Right renal cortex interstitium (tissue), 3 donors: ENCODE measurements at regions not wholly inside any gene's neighbourhood (a gene's known extent, or its start where the extent isn't known, plus 50 kb on each side); places are given as distances from the start of the nearest gene placed in this dataset.

Source experiments
- DNase-seq, 3 donors: peaks; one replicate each; pipeline ENCODE4 v3.0.0-alpha.2; 2013; ENCODE audit warnings: low read depth in 3 of 3, low spot score in 2 of 3

DNA sequence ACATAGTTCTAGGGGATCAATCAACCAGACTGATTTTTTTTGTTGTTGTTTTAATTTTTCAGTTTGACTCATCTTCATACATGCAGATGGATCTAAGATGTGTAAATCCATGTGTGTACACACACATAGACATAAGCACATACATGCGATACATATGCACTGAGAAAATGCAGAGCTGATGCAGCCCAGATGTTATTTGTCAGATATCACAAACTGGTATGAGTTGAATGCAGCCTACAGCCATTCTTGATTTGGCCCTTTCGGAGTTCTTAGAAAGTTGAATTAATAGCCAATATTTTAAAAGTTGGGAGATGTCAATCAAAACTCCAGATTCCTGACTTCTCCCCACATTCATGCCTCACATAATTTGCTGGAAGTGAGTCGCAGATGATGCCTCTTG lies 180.4 kb downstream of the SPATA18 start:
- no peak for DNase-seq

DNA sequence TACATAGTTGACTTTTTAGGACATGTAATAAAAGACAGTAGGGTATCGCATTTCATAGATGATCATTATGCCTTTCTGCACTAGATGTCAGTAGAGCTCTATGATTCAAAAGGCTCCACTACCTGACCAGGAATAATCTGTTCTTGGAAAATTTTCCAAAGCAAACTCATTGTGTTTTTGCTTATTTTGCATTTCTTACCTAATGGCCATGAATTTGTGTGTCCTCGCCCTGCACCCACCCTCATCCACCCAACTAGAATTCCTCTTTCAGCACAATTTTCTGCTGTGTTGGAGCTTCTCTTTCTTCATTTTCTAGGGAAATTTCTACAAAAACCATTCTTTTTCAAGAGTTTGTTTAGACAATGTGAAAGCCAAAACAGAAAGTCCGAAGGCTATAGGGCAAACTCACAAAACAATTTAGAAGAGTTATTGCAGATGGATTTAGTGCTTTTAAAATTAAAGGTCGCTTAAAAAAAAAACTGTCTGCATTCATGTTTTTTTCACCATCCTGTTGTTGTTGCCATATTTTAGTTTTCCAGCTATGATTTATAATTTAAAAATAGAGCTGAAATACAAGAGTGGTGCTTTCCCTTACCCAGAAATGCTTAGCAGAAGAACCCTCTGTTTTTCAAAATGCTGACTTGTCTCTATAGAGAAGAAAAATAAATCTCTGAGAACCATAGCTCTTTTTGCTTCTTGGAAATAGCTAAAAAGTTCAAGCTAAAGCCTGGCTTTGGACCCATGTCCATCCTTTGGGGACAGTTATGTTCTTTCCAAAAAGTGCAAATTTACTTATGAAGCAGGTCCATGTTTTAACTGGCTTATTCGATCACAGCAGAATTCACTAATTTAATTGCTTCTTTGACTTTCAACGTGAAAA lies 183.7 kb downstream of the SPATA18 start:
- DNase-seq: peak; percentile 52 to 71 (median 61)

DNA sequence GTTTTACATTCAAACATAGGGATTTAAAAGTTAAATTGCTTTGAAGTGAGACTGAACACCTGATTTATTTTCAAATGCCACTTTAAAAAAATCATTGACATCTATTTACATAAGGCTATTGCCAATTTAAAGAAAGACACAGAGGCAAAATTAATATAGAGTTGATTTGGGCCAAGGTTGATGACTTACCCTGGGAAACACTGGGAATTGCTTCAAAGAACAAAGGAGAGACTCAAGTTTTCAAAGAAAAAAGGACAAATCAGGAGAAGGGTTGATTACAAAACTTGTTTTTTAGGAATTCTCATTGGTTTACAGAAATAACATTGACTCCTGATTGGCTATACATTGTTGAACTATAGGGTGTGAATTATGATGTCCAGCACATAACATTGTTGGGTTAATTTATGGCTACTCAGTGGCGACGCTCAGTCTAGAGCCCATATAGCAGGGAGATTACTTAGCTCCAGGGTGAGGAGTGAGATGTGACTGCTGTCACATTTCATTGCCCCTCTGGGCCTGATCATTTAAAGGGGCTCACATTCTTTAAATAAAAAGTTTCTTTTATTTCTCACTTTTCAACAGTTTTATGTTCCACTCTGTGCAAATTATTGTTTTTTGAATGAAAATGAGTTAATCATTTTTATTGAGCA lies 184.6 kb downstream of the SPATA18 start:
- DNase-seq: peak; percentile 56 to 60 (median 60)

DNA sequence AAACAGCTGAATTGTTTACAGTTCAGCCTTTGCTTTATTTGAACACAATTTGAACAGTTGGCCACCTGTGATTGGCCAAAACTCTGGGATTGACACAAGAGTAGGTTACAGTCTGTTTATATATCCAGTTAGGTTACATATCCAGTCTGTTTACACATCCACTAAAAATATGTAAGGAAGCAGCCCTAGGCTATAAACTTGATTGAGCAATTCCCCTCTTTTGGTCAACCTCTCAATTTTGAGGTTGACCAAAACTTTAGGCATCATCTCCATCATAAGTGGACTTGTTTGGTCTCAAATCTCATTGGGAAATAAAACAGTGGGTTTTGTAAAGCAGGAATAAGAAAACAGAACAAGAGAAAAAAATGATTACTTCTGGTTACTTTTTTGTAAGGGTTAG lies 190.8 kb downstream of the SPATA18 start:
- no peak for DNase-seq

DNA sequence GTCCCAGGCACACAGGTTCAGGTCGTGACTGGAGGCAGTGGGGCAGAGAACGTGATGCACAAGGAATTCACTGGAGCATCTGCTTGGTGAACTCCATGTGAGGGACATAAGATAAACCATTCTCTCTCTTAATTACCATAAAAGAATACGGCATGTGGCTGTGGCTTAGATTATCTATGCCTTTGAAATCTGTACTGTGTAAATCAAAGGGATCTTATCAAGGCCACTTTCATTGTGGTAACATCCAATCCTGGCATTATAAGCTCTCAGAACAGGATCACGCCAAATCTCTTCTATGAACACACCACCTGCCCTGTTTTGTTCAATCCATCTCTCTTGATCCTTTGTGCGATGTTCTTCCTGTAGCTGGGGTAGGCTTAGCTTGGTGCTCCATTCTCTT lies 192.3 kb downstream of the SPATA18 start:
- DNase-seq: no peak

DNA sequence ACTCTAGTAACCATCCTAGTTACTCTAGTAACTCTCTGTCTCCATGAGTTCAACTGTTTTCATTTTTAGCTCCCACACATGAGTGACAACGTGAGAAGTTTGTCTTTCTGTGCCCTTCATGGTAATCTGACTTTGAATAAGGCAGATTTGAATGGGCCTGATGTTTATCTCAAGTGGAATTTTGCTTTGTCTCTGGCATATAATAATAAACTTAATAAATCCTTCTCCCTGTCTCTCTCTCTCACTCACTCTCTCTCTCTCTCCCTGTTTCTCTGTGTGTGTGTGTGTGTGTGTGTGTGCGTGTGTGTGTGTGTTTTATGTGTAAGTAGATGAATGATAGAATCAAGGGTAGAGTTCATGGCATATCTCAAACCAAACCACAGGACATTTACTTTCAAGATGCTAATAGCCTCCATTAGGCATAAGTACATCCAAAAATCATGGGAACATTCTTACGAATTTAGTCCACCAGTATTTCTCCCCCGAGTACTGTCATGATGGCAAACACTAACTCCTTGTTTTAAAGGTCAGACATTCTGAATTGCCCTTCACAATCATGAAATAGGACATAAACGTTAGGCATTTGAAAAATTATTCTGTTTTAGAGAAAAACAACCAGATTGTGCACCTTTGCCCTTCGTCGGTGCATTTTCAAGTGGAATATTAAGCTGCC lies 193.1 kb downstream of the SPATA18 start:
- DNase-seq: no peak

DNA sequence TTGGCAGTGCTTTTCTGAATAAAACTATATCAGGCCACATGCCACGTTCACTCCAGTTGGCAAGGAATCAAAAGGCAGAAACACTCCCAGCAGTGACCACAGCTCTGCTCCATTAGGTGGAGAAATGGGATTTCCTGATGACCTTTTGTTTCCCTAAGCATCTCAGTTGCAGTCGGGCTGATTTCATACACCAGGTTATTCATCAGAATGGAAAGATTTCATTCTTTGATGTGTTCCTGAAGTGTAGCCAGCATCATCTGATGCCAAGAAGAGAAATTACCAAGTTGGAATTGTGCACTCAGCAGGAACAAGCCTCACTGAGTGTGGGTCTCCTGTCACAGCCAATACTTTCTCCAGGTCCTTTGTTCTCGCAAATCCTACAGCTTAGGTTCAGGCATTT lies 193.7 kb downstream of the SPATA18 start:
- no peak for DNase-seq

DNA sequence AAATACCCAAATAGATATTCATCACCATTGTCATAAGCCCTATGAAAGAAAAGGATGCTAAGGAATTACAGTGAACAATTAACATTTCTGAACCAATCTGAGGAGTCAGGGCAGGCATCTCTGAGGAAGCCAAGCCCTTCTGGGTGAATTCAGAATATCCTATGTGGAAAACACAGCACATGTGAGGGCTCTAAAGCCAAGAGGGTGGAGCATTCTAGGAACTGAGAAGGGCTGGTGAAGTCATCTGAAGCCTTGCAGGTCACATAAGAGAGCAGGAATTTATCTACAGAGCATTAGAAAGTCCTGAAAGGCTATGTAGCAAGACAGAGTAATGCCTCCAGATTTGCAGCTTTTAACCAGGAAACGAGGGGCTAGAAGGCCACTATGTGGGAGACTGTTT lies 195.7 kb downstream of the SPATA18 start:
- no peak for DNase-seq

DNA sequence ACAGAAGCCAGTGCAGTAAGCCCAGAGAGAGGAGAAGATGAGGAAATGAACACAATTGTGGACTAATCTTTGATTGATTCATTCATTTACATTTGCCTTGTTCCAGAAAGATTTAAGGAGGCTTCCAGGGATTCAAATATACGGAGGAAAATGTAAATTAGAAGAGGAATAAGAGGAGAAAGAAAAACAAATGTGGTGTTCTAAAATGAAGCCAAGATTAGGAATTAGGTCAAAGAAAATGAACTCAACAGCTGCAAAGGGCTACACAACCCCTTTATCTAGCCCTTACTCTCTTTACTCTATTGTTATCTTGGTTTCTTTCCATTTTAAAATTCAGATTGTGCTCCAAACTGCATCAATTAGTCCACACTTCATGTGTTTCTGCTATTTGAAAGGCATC lies 196.8 kb downstream of the SPATA18 start:
- DNase-seq: no peak

DNA sequence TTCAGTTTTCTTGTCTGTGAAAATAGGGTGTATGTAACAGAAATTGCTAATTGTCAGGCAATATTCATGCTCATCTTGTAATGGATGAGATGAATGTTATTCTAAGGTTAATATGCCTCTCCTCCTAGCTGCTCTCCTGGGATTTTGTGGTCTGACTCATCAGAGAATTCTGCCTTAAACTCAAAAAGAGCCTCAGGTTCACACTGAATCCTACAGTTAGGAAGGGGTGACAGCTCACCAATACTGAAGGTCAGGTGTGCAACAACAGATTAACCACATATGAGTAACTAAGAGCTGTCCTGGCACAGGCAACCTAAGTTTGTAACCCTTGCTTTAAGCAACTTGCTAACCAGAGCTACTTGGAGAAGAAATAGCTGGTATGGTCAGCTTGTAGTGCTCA lies 197.7 kb downstream of the SPATA18 start:
- no peak for DNase-seq

DNA sequence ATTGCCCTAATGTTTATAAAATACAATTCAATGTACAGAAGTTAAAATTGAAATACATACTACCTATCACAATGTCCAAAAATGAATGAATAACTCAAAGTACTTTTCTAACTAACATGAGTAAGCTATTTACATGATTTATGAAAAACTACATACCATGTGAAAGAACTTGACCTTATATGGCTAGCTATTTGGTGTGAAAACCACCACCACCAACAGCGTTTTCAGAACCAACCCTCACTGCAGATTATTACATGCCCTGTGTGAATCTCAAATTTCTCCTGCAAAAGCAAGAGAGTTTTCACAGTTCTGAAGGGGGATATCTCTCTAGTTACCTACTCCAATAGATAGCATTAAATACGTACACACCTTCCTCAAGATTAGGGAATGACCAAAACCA lies 198.5 kb downstream of the SPATA18 start:
- no peak for DNase-seq

DNA sequence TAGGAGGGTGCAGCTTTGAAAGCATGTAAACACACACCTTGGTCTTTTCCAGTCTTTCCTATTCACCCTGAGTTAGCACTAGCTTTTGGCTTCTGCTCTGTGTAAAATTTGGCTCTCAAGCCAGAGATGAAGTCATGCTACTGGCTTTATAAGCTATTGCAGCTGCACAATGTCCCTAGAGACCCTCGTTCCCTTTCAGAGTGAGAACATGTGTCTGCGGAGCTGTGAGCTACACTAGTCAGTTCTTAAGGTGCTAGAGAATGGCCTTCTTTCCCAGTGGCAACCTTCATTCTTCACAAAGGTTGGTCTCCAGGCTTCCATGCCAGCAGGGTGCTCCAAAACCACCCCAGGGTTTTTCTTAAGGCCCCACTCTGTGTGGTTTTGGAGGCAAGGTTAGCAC lies 199.1 kb downstream of the SPATA18 start:
- peak in 1 of 3 donors; percentile 45 for DNase-seq

DNA sequence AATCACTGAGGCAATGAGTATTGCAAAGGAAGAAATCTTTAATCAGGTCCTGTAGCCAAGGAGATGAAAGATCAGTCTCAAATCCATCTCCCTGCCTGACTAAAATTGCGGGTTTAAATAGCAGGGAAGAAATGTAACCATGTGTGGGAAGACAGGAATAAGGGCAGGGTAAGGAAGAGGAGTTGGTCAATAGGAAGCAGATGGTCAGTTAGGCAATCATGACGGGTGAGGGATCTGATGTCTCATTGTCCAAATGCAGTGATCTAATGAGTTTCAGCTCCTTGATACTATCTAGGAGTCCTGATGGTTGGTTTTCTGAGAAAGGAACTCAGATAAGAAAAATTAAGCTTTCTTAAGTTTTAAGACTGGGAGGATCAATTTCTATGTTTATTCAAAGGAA lies 200.8 kb downstream of the SPATA18 start:
- no peak for DNase-seq

DNA sequence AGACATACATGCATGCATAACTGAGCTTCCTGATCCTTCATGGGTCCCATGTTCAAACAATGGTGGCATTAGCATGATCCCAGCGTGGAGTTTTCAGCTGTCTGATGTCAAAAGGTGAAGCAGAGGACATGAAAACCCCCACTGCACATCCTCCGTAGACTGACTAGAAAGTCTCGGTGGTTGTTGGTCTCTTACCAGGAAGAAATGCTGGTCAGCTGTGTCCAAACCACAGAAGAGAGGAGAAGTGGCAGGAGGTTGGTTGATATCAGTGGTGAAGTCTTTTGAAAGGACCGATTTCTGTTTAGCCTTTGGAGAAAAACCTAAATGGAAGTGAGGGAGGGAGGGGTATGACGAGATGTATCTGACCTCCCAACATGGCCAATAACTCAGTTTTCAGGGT lies 201.9 kb downstream of the SPATA18 start:
- no peak for DNase-seq

DNA sequence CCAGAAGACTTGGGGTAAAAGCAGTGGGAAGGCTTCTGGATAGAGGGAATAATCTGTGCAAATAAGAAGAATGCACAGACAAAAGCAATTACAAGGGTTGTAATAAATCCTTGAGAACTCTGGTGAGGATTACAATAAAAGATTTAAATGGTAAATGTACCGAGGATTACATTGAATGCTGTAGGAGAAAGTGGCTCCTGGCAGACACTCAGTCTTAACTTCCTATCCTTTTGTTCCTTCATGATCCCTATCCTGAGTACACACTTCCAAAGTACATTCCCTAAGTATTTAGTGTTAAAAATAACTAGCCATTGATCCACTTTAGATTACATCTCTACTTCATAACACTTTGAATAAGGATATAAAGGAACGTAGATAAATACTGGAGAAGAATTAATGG lies 205.4 kb downstream of the SPATA18 start:
- no peak for DNase-seq

DNA sequence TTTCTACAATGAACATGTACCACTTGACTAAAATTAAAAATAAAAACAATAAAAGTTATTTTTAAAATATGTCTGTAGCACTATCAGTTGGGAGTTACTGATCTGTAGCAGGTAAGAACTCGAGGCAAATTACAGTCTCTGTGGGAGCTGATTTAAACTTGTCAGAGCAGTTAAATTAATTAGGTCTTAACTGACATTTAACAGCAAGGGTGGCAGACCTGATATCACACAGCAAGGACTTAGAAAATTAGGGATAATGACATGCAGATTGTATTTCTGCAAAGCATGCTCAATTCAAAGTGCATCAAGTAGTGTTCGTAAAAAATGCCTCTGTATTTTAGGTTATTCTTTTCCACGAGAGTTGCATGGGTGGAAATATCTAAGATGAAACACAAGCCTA lies 208.9 kb downstream of the SPATA18 start:
- DNase-seq: no peak

DNA sequence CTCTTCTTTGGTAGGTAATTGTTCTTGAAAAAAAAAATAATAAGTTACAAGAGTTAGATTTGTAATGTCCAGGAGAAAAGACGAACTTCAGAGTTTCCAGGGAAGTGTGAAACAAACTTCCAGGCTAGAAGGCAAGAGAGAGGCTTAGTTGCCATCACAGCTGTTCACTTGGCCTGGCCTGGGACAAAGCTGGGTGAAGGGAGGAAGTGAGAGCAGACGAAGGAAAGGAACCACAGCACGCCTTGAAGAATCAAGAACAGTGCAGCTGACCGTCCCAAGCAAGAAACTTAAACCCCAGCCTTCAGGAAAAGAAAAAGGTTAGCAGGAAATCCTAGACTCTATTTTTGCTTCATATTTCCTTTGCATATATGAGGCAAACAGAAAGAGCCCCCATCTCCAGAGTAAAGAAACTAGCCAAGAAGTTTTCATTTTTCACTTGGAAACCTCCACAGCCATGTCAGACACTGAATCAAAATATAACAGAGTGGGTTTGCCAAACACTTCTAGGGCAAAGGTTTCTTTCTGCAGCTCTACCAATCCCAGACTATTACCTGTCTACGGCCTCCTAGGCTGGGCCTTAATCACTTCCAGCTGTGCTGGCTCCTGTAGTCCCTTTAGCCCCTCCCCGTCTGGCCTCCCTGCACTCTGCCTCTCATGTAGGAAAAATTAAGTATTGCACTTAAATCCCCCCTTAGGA lies 209.6 kb downstream of the SPATA18 start:
- DNase-seq: no peak

DNA sequence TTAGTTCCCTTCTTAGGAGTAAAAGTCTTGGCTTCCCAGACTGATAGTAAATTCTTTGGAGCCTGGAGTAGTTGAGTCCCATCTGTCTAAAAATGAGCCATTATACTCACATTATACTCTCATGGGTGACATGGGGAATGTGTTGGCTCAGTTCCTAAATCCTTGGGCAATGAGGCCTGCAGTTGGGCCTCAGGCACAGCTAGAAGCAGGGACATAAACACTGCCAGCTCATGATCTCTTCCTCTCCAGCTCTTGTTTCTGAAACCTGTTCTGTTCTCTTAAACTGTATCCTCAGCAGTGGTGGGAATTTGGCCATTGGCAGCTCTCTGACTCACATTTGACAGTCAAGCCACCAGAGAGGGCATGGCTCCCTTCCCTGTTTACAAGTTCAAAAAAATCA lies 212.5 kb downstream of the SPATA18 start:
- DNase-seq: no peak

DNA sequence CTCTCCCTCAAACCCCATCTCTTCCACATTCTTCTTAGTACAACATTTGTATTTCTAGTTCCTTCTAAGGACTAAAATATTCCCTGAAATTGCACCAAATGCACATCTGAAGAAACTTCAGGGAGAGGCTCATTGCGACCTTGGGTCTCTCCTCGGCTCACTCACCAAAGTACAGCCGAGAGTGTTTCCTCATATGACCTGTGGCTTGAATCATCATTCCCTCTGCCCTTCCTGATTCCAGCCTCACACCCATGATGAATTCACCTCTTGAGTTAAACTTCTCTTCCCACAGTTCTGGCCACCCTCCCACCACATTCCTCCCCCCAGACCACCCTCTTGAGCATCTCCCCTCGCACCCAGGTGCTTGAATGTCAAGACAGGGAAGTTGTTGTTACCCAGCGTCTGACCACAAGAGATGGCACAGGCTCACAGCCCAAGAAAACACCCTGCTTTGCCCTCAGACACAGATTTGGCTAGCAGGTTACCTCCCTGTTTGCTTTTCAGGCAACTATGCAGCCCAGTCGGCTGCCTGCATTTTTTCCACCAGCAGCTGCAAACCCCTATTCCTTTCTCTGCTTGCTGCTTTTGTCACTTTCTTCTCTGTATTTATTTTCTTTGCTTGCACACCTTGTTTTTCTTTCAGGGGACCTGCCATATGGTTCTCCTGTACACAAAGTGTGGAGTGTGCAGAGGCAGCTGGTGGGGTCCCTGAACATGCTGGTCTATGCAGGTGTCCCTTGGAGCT lies 214.8 kb downstream of the SPATA18 start:
- no peak for DNase-seq

DNA sequence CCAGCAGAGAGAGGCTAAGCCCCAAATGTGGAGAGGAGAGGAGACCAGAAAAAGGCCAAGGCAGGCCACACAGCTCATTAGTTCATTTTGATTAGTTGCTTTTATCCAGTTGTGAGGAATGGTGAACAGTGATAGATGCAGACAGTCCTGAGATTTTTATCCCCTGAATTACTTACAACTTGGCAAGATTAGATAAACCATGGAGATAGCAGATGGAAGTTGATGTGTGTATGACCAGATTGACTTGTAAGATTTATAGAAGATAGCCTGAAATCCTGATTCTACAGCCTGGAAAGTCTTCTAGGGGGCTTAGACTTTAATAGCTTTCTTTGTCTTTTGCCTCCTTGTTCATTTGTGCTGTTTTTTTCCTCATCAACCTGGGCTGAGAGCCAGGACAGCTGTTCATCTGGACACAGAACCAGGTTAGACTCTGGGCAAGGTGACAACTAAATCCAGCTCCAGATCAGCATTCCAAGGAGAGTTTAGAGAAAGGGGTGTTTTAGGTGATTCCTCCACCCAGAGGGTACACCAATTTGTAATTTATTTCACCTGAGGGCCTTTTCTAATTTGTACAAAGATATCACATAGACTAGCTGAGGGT lies 215.5 kb downstream of the SPATA18 start:
- no peak for DNase-seq
